GM18951 (cell line): ENCODE measurements at regions not wholly inside any gene's neighbourhood (a gene's known extent, or its start where the extent isn't known, plus 50 kb on each side); places are given as distances from the start of the nearest gene placed in this dataset.

Source experiments
- POLR2A ChIP-seq: IDR thresholded peaks from 4 replicates; pipeline ENCODE4 v1.6.1; 2011; ENCODE audit warnings: mild to moderate bottlenecking; ENCODE audit not compliant: insufficient read length, insufficient read depth; ENCODE audit errors: extremely low read depth
- in situ Hi-C: fragments of 300-500 bp; cut with MboI; formaldehyde crosslinking; loops from one replicate; pipeline ENCODE4 v1.12.0; 2022; ENCODE audit warnings: low sequenced_read_pairs, mixed read lengths, inconsistent platforms; ENCODE audit not compliant: unreplicated experiment

DNA sequence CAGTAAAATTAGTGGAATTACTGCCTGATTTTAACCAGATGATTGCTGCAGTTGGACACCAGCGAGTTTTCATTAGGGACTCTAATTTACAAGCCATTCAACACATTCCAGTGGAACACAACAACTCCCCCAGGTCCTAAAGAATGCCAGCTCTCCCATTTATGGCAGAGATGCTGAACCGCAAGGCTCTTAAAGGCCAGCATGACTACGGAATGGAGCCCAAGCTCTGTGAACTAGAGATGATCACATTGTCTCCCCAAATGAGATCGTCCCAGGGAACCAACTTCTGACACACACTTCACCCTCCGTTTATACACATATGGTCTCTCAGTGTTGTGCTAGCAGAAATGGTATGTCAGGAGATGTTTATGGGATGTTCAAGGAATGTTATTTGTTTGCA is 446.2 kb upstream of the NR2F2 start:
- in situ Hi-C loops, result no loop called here
- no peak for TF ChIP-seq POLR2A

DNA sequence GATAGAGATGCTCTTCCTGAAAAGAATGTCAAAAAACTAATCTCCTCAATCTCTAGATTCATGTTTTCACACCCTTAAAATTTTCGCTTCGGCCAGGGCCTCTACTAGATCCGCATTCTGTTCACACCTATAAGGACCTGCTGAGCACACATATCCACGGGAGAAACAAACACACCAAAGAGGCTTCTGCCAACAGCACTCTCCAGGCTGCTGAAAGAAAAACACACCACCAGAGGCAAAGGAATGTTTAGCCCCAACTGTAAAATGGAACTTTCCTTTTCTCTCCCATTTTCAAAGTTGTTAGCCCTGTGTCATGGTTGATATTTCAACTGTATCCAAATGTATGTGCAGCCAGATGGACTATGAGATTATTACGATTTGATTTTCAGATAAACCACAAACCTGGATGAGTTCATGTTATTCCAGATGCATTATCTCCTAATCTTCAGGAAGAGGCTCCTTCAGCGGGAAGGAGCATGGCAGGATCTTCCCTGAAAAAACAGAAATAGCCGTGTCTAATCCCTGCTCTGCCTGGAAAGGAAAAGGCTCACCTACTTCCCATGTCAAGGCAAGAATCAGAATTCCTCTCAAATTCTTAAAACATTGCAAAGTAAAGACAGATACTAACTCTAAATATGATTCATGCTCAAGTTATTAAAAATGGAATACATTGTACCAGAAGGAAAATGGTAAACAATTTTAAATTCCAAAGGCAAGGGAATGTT is 442.7 kb upstream of the NR2F2 start:
- TF ChIP-seq POLR2A, result no peak
- in situ Hi-C loops, result no loop called here

DNA sequence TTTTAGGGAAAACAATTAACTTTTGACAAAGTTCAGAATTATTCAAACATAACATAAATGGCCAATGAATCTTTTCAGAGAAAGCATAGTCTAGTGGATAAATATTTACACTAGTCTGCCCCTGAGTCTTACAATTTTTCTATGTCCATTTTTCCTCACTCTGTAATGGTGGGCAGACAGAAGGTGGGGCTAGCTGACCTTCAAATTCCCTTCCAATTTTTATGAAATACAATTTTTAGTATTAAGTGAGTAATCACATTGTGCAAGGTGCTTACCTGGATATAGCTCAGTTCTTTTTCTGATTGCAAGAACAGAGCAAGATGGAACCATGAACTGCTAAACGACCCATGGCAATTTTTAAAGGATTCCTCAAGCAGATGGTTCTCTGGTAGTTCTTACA is 441.7 kb upstream of the NR2F2 start:
- no peak for TF ChIP-seq POLR2A
- in situ Hi-C loops, result no loop called here

DNA sequence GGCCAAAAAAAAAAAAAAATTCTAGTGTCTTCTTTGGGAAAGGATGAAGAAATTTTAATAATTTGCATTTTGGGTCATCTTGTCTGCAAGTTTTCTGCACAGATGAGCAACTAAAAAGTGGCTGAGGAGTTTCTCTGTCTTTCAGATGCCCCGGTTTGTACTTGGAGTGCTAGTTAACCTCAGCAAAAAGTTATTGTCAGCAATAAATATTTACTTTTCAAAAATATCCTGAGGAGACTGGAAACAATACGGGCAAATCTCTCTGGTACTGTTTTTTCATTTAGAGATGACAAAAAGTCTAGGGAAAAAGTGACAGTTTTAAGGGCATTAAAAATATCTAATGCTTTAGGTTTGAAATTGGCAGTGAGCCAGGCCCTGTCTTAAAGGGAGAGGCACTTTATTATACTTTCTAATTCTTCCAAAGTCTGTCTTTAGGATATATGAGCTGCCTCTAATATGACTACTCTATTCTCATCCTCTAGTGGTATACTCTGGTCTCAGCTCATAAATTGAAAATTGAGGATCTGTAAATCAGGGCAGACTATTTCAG is 436.0 kb upstream of the NR2F2 start:
- in situ Hi-C loops, result no loop called here
- TF ChIP-seq POLR2A, result no peak

DNA sequence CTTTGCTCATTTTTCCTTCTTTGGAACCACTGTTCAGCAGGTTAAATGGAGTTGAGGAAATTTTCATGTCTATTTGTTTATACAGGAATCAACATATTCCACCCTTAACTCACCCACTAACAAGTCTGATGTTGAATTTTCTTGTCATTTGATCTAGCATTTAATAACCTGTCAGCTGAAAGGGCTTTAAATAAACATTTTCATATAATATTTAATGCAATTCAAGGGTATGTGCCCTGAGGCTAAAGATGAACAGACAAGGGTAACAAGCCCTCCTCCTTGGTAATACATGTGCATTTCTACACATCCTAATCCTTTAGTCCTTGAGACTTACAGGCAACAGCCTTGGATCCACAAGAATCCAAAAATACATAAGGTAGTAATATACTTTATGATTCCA is 435.0 kb upstream of the NR2F2 start:
- no peak for TF ChIP-seq POLR2A
- in situ Hi-C loops, result no loop called here

DNA sequence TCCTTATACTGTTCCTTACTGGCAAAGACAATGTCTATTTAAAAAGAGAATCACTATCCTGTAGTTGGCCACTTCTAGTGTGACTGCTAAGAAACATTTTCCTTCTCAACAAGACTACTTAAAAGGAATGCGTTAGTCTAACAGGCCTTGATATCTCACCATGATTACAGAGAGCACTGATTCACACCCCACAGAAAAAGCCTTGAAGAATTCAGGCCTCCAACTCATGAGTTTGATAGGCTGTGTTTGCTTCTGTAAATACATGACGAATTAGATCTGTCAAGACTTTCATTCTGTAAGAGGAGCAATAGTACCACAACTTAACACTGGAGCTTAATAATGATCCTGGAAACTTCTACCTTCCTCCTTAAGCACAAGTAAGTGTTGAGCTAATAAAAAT is 432.8 kb upstream of the NR2F2 start:
- TF ChIP-seq POLR2A, result no peak
- in situ Hi-C loops, result no loop called here

DNA sequence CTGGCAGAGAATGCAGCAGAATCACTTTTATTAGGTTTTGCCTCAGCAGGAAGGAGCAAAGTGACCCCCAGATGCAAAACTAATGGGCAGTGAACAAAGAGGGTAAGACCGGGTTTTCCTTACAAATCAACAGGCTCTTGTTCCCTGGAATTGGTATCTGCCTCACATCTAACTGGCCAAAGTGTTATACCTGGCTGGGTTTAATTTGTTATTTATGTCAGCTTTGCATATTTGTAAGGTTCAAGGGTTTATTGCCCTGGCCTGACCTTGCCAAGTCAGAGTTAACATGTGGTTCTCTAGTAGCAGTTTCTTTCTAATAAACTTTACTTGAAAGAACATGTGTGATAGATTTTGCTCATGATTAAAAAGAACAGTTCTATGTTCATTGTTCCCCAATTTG is 431.7 kb upstream of the NR2F2 start:
- in situ Hi-C loops, result no loop called here

DNA sequence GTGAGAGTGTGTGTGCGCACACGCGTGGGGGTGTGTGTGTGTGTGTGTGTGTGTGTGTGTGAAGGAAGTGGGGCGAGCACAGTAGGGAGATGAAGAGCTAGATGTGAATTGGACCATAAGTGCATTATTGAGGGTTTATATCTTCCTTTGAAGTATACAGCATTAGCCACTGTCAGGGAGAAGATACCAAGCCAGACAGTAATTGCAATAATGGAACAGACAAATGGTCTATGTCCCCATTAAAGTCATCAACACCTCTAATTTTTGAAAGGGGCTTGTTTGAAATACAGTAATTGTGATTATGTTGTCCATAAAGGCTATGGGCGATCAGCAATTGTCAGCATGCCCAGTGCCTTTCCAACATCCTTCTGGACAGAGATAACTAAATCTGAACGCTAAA is 429.2 kb upstream of the NR2F2 start:
- in situ Hi-C loops, result no loop called here
- no peak for TF ChIP-seq POLR2A

More for the DNA sequence above, 431.7 kb upstream of the NR2F2 start:
- TF ChIP-seq POLR2A, result no peak

DNA sequence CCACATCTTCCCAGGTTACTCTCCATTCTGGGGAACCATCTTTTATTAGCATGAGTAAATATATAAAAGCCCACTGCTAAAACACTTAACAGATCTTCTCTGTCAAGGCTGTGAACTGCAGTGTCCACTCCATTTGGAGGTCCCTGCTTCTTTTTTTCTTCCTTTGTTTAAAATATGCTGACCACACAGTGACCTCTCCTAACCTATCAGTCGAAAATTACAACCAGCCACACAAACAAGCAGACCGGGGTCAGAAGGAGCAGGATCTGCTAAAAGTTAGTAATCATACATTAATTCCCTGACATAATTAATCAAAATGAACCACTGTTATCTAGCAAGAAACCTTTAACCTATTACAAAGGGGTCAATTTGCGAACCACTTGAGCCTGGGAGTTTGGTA is 427.9 kb upstream of the NR2F2 start:
- in situ Hi-C loops, result no loop called here
- no peak for TF ChIP-seq POLR2A

DNA sequence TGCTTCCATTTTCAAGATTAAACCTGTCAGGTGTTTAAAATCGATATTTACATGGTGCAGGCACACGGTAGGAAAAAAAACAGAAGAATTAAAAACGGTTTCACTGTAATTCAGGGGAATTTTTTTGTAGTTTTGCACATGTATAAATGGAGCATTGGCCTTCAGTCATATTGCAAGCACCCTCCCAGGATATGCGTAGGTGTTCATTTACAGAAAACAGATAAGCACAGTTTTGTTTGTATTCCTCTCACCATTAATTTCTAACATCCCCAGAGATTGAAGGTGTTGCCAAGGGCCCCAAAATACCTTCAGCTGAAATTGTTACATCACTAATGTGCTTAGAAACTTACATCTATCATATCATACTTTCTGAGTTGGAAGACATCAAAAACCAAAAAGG is 427.1 kb upstream of the NR2F2 start:
- in situ Hi-C loops, result no loop called here
- TF ChIP-seq POLR2A, result no peak

DNA sequence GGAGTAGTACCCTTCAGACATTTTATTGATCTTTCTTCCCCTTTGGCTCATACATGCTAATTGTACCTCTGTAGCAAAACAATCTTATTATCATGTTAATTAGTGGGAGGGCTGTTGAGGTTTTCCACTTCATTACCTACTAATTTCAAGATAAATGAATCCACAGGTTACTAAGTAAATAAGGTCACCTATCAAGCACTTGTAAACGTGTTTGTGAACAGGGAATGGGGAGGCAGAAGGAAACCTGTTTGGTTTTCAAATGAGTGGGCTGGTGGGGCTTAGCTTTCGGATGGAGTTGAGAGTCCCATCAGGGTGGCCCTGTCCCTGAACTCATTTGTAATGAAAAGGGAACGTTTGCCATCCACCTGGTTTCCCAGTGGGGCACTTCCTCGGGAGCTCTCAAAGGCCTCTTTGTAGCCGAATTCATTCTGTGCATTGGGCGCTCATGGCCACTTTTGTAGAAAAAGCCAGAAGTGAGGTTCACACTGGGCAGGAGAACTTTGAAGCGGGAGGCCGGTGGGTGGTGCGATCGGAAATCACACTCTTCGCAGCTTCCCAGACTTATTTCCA is 419.8 kb upstream of the NR2F2 start:
- no peak for TF ChIP-seq POLR2A
- in situ Hi-C loops, result no loop called here

DNA sequence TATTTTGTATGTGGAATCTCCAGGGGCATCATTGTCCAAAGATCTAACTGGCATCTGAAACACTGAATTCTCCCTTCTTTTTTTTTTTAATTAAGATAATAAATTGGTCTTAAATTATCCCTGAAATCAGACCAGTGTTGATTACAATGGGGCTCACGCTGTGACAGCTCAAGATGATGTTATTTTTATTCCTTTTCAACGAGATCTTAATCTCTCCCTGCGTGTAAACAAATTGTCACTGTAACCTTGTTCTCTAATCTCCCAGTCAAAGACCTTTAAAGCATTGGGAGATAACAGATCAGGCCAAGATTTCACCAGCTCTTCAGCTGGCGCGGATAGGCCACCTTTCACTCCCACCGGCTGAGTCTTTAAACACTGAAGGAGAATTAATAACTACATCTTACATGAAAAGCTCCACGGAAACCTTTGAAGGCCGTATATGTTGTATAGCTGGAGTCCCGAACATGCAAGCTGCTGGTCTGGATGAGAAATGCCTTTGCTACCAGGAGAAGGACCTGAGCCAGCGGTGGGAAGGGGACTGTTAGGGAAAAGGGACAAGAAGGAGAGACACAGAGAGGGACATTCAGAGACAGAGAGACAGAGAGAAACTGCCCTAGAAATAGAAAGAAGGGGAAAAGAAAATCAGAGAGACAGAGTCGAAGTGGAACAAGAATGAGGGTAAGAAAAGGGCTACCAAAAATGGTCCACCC is 418.8 kb upstream of the NR2F2 start:
- in situ Hi-C loops, result no loop called here
- no peak for TF ChIP-seq POLR2A

DNA sequence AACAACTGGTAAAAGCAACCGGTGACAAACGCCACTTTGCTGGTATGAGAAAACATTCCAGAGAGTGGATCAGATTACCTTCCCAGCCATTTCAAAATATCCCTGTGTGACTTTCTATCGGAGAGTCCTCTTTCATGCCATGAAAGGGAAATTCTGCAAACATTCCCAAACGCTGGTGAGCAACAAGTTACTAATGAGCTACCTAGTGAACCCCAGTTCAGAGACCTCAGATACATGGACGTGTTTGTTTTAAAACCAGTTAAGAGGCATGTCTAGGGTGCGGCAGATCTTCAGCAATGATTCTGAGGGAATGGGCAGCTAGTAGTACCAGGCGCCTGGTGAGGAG is 418.2 kb upstream of the NR2F2 start:
- TF ChIP-seq POLR2A, result no peak
- in situ Hi-C loops, result no loop called here

DNA sequence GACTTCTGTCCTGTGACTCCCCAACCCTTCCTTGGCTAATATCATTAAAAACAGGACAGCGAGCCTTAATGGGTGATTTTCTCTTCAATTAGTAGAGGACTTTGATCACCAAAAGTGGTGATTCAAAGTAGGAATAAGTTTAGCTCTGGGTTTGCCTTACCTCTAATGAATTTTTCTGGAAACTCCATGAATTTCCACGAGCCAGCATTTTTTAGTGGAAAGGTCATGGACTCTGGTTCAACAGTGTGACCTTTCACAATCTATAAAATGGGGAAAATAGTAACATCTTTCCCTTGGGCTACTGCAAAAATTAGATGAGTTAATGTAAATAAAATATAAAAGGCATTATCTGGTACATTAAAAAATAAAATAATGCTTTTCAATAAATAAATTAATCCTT is 417.8 kb upstream of the NR2F2 start:
- no peak for TF ChIP-seq POLR2A
- in situ Hi-C loops, result no loop called here
